ENCODE measurements at regions not wholly inside any gene's neighbourhood (a gene's known extent, or its start where the extent isn't known, plus 50 kb on each side); places are given as distances from the start of the nearest gene placed in this dataset.
A peak's percentile ranks its signal among the peaks of the same experiment; 100 is the strongest.

DNA sequence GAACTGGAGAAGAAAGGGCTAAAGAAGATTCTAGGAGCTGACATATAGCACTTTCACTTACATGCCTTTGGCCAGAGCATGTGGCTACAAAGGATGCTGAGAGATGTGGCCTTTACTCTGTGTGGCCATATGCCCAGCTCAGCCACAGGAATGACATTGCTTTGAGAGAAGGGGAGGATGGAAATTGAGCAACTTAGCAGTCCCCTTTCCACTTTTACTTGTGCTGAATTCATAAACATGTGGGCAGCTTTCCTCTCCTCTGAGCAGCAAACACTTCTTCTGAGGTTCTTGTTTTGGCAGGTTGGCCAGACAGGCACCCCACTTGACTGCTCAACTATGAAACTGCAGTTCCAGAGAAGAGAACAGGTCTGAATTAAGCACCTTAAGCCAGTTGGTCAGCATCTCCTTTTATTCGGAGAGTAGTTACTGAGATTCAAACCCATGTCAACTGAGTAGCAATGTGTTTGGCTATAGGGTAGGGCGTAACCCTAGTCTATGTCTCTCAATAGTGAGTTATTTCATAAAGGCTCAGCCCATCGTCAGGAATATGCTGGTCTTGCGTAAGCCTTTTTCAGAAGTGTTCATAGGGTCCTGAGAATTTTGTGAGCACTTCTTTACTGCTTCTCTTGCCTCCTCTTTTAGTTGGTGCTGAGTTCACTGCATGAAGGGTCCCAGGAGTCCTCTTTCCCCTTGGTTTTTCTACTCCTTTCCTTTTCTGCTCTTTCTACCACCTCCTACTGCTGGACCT lies 134.5 kb downstream of the PALM2AKAP2 start:
- peak in 1 of 2 donors; percentile 44 for DNase-seq

DNA sequence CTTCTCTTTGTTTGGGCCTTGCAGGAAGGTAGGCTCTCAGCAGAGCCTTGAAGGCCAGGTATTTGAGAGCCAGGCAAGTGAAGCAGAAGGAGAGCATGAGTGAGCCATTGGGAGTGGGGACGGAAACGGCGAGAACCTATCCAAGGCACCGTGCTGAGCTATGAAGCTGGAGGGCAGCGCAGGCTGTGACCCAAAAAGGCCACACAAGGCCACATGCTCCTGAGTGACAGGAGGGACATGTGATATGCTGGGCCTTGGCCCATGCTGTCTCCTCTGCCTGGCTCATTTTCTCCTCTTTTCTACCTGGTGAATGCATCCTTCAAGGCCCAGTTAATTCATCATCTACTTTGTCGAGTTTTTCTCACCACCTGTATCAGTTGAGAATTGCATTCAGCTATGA lies 136.3 kb downstream of the PALM2AKAP2 start:
- DNase-seq = no peak

DNA sequence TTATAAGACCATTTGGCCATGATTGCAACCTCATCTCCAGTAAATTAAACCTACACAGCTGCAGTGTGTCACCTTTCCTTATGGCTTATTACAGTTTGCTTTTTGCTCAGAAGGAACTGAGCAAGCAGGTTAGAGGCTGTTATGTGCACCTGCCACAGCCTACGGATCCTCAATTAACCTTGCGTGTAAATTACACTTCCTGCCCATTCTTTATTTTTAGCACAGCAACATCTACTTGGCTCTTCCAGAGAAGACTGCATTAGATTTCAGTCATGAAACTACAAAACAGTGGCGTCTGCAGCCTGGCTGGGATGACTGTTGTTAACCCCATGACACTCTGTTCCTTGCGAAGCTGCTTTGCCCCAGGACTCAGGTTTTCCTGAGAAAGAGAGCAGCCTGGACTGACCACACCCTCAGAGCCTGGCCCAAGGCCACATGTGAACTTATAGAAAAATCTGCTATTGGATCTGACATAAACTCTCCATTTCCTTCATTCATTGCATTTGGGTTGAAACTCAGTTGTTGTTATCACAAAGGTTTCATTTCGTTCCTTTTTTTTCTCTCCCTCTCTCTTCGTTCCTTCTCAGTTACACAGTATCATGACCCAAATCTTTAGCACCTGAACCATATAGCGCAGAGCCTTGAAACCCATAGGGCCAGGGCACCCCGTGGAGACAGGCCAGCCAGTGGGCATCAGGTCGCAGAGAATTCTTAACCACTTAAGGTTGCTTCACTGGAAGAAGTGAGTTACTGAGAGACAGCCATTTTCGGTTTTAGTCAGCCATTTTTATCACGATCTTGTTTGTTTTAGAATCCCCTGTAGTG lies 138.6 kb downstream of the PALM2AKAP2 start:
- peak in 1 of 2 donors; percentile 11 for DNase-seq

DNA sequence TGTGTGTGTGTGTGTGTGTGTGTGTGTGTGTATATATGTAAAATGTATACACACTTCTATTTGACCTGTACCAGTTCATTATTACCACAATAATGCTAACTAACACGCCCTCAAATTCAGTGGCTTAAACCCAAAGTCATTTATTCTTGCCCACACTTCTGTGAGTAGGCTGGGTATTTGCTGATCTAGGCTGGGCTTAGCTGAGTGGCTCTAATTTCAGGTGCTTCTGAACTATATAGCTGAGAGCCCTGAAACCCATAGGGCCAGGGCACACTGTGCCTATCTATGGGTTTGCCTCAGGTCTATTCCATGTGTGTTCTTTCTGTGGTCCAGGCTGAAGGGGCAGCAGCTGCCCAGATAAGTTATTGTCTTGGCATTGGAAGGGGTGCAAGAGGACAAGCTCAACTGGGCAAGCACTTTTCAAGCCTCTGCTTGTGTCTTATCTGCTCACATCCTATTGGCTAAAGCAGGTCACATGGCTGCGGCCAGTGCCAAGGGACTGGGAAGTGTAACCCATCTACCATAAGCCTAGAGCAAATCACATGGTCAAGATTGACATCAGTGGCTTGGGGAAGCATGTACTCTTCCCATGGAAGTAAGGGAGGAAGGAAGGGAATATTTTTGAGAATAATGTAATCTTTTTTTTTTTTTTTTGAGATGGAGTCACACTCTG lies 139.9 kb downstream of the PALM2AKAP2 start:
- no peak for DNase-seq

DNA sequence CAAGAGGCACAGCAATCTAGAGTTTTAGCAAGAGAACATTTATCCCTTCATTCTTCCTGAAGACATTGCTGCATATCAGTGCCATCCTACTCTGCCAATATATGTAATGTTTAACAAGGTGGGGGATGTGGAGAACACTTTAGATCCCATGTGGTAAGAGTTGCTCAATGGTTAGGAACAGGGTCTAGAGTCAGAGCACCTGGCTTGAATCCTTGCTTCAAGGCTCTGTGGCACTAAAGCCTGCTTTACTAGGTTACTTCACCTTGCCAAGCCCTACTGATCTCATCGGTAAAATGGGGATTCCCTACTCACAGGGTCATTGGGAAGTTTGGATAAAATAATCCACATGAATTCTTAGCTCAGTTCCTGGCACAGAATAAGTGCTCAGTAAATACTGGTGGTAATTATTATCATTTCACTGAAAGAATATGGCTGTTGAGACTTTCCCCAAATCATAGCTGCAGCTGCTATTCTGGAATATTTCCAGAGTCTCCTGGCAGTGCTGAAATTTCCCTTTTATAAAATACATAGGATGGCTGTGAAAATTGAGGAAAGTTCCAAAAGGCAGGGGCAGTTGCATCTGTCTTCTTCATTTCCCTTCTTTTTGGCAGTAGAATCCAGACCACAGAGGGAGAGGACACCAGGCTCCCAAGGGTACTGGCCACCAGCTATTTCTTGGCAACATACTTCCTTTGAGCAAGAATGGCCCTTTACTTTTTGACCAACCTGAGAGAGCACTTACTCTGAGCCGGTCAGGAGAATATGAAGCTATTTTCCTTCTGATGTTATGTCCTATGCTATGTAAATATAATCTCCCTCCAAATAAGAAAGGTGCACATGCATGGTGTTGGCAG lies 142.8 kb downstream of the PALM2AKAP2 start:
- no peak for DNase-seq

DNA sequence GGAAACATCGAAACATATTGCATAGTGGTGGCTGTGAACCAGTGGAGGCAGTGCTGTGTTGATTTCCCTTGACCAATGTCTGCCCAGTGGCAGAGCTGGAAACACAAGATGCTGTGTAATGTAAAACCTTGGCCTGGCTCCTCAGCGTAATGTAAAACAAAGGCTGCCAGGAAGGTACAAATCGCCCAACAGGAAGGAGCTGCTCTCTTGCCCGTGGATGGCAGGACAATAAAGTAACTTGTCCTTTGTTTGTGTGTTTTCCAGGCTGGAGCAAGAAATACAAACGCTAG lies 143.4 kb downstream of the PALM2AKAP2 start:
- no peak for DNase-seq

DNA sequence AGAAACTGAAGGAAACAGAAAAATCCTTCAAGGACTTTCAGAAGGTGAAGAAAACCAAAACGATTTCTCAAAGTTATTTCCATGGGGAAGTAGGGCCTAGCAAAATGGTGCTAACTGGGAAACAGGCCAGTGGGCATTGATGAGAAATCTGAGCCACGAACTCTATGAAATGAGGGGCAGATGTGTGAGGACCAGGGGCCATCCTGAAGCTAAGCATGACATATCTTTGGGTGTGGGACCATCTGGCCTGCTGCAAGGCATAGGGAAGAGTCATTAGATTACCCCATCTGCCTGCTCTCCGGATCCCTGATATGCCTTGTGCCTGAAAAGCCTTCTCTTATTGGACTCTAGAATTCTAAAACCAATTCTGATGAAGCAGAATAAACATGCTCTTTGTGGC lies 143.8 kb downstream of the PALM2AKAP2 start:
- no peak for DNase-seq

DNA sequence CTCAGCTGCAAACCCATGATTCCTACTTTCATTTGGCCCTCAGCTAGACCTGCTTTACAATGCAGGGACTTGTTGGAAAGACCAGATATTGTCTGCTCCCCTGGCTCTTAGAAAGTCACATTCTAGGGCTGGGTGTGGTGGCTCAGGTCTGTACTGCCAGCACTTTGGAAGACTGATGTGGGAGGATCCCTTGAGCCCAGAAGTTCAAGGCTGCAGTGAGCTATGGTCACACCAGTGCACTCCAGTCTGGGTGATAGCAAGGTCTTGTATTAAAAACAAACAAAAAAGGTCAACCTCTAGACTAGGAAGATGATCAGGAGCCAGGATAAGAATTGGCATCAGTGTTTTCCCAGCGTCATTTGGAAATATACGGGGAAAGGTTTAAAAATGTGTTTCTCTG lies 145.8 kb downstream of the PALM2AKAP2 start:
- no peak for DNase-seq

DNA sequence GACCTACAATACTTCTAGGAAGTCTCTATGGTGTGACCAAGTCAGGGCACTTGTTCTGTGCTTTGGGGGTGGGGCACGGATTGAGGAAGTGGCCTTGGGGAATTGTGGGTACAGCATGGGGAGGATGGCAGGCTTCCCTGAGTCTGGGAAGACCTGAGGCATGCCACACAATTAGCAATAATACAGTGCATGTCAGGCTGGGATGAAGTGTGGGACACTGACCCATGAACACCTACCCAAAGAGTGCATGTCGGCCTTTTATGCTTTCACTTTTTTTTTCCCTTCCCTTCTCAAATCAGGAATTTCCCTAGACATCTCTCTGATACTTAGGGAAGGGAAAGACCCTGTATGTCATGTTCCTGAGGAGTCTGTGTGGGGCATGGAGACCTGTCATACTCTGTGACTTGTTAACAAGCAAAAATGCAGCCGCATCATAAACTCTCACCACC lies 146.4 kb downstream of the PALM2AKAP2 start:
- peak in 1 of 2 donors; percentile 13 for DNase-seq

DNA sequence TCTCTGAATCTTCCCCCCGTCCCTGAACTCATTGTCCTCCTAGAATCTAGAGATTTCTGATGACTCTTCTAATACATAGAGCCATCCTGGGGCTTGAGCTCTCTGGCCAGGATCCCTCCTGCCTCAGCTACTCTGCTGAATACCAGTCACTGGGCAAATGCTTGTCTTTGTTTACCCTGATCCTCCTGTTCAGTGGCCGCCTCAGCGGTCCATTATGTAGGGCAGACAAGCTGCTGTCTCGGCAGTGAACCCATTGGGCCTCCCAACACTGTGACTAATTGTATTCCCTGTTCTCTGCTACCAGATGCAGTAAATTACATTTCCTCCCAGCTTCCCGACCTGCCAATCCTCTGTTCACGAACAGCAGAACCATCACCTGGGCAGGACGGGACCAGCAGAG lies 151.6 kb downstream of the PALM2AKAP2 start:
- no peak for DNase-seq

DNA sequence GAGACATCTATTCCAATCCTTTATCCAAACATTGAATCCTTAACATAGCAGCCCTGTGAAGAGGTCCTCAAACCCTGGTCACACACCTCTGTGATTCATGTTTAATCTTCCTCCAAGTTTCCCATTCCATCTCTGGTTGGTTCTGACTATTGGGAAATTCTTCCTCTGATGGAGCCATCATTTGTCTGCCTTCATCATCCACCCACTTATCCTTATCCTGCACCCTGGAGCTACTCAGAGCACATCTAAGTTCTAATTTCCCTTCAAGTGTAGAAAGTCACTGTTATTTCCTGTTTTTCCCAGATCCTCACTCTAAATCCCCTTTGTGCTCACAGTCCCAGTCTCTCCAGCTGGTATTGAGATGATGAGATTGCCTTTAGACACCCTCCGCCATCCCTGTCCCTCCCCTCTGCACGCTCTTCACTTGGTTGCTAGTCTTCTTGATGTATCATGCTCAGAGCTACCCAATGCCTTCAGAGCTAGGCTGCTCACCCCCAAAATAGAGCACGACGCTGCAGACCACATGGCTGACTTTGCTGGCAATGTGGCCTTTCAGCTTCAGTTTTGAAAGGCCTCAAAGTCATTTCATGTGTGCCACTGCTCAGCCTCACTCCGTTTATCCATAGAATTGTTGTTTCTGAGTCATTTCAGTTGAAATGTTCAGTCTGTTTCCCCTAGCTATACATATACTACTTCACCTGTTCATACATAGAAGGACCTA lies 154.3 kb downstream of the PALM2AKAP2 start:
- no peak for DNase-seq

DNA sequence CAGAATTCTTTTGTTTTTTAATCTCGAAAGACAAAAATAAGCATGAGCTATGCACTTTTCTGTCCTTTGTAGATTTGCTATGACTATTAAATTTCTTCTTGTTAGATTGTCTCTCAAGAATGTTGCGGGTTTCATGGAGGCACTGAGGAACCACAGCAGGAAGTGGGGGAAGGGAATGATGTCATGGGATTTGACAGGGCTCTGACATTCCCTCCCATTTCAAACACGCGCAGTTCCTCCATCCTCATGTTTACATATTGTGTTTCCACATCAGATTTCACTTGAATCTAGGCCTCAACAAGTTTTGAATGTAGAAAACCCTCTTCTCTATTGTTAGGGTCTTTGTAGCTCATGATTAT lies 154.8 kb downstream of the PALM2AKAP2 start:
- no peak for DNase-seq

DNA sequence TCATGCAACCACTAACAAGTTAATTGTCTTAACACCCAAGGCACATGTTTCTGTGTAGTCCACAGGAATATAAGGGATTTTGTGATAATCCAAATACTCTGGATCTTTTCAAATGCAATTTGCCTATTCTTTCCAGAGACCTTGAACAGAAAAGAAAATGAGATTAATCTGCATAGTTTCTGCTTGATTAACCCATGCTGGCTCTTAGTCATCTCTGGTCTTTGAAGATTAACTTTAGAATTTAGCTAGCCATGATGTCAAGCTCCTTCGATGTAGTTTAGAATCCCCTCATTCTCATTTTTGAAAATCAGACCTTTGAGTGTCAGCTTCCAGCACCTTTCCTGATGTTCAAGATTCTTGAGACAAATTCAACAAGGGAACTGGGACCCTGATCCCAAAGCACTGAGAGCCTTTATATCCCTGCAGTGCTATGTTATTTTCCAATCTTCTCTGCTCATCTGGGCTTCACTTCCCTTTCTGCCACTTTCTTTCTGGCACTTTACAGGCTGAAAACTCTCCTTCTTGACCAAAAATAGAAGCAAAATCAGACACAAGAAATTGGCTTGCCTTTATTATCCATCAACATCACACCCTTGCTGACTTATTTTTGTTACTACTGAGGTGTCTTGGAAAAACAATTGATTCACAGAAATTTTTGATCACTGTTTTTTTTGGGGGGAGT lies 155.5 kb downstream of the PALM2AKAP2 start:
- no peak for DNase-seq

DNA sequence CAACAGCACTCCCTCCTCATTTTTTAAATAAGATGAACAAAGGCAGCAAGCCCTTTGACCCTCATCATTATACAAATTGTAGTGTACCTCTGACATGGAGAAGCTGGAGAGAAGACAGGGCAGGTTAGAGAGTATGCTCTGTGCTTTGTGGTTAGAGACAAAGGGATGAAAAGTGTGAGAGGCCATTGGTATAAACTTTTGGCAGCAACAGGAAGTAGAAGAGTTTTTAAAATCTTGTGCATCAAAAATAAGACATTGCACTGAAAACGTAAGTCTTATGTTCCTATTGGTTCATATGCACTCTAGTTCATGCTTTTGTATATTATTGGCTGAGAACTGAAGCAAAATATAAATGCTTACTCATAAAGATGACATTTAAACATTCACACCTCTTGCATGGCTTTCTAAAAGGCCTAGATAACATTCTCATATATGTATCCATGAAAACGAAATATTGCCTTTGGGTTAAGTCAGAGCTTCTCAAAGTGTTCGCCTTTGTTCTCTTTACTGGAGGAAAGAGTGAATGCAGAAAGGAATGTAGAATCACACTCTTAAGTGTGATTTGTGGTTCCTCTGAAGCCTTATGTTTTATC lies 158.0 kb downstream of the PALM2AKAP2 start:
- DNase-seq = no peak

DNA sequence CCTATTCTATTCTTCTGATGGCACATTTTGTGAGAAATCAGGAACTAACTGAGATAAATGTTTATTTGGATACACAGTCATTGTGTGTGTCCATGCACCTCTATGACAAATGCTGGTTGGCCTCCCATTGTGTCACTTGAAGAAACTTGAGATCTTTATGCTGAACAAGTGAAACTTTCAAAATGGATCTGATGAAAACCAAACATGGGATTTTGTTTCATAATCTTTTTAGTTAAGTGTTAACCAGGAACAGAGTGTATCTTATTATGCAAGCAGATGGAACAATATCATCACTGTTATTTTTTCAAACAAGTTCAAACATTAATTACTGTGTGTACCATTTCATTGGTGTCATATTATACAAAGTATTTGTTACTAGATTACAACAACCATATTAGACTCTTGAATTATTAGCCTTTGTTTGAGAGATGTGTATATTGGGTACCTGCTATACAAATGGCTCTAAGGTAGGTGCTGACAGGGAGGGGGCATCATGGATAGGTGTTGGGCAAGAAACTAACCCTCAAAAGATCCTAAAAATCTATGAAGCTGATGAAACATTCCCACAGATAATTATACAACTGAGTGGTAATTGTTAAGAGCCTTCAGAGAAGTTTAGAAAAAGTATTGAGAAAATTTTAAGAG lies 159.8 kb downstream of the PALM2AKAP2 start:
- DNase-seq = no peak

DNA sequence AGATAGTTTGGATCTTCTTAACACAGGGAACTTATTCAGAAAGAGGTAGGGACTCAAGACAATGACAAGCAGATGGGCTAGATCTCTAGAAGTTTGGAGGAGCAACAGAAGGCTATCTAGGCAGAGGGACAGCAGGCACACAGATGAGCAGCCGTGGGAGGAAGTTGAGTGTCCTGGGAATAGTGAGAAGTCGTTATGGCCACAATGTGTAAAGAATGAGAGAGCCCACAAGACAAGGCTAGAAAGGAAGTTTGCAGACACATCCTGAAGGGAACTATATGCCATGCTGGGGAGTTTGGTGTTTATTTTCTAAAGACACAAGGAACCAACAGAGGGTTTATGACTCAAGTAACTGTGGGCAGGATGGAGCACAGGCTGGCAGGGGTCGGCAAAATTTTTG lies 160.6 kb downstream of the PALM2AKAP2 start:
- DNase-seq = no peak

DNA sequence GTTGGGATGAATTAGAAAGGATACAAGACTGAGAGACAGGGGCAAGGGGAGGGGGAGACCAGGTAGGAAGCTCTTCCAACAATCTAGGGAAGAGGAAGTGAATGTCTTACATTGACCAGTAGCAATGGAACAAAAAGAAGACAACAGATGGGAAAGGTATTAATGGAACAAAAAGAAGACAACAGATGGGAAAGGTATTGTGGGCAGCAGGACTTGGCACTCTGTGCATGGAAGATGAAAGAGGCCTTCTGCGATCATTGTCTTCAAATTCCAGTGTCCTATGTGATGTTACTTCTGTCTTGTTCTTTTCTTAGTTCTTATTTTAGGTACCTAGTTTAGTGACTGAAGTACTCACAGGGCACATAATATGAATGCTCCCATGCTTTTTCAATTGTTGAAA lies 161.8 kb downstream of the PALM2AKAP2 start:
- DNase-seq = no peak

DNA sequence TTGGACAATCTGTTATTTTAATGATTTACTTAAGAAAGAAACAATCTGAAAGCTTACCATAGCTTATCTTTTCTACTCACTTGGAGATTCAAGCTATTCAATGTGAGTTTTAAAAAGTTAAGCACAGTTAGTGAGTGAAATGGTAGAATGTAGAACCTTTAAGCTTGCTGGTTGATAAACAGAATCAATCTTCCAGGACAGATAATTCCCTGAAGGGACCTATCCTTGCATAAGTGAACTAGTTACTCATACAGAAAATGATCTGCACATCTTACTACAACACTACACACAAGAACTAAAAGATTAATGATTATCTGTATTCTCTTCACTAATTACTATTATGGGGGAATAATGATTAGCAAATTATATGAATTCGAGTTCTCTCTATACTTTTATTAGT lies 165.6 kb downstream of the PALM2AKAP2 start:
- DNase-seq = no peak

DNA sequence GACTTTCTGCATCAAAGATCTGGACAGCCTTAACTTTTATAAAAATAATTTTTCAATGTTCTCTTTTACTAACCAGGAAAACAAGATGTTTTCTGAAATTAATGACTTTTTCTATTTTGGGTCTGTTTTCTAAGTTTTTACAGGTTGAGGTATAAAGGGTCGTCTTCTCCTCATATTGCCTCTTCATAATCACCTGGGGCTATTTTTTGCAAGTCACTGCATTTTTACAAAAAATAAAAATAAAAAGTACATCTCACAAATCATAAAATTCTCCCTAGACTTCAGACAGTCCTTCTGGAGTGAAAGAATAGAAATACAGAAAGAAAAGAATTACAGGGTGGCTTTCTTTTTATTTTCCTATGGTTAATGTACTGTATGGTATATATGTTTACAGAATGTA lies 168.5 kb downstream of the PALM2AKAP2 start:
- DNase-seq = no peak

DNA sequence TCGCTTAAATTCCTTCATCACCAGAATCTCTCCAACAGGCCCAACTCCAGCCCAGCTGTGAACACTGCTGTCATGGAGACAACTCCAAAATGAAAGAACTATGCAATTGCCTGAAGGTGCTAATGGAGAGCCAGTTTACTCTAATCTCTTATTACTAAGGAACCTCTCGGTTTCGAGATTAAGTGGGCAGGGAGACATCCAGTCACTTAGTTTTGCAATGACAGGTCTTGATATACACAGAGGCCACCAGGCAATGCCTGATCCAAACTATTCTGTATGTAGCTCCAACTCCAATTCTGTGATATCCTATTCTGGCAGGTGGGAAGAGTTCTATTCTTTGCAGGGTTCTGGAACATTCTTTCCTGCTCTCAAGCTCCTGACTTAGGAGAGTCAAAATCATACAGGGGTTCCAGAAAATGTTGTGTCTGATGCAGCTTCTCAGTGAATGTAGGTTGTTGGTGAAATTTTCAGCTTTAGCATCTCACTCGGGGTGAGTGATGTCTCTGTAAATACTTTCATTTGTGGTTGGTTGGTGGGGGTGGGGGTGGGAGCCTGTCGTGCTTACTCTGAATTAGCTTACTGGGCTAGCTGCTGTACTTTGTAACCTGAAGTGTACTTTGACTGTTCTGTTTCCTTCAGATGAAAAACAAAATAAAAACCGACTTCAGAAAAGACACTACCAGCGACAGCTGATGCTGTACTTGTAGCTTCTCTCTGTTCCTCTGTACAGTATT lies 170.9 kb downstream of the PALM2AKAP2 start:
- no peak for DNase-seq
